Hepatocyte (in vitro differentiated cells): ENCODE measurements at regions not wholly inside any gene's neighbourhood (a gene's known extent, or its start where the extent isn't known, plus 50 kb on each side); places are given as distances from the start of the nearest gene placed in this dataset.

Experiments used
- CTCF ChIP-seq: fragments of 200-600 bp; sonication (generic); IDR thresholded peaks from 2 replicates; pipeline ENCODE4 v1.5.1; 2016; ENCODE audit warnings: antibody characterized with exemption, mild to moderate bottlenecking; ENCODE audit not compliant: poor library complexity
- EZH2 ChIP-seq: fragments of 200-600 bp; sonication (generic); IDR thresholded peaks from 2 replicates; pipeline ENCODE4 v1.6.1; 2016; ENCODE audit warnings: antibody characterized with exemption, mild to moderate bottlenecking, borderline replicate concordance
- EZH2phosphoT487 ChIP-seq: fragments of 200-600 bp; sonication (generic); IDR thresholded peaks from one replicate; pipeline ENCODE4 v1.6.1; 2018; ENCODE audit warnings: antibody characterized with exemption, mild to moderate bottlenecking, low read depth, moderate library complexity; ENCODE audit not compliant: unreplicated experiment, severe bottlenecking

- TF ChIP-seq CTCF, result no peak
- TF ChIP-seq EZH2phosphoT487, result no peak
- TF ChIP-seq EZH2, result no peak
These were observed 121.7 kb downstream of the ZNF429 start for GRCh38 chr19:21626924-21627697.
